Caco-2 (cell line): ENCODE measurements at regions not wholly inside any gene's neighbourhood (a gene's known extent, or its start where the extent isn't known, plus 50 kb on each side); places are given as distances from the start of the nearest gene placed in this dataset.

Experiments used
- BruUV-seq: library from RNA; stranded (reverse); fragments of 400-500 nt; replicated peaks from 2 replicates; lab custom pipeline; 2021; lab: Mats Ljungman, UMichigan
- CTCF ChIA-PET: fragments of 300-600 bp; sonication (Branson Sonifier 250); formaldehyde crosslinking; loops from one replicate; lab custom pipeline; 2022; ENCODE audit warnings: antibody characterized with exemption; lab: Charles Lee
- POLR2A ChIA-PET: fragments of 300-600 bp; sonication (Branson Sonifier 250); formaldehyde crosslinking; loops from one replicate; lab custom pipeline; 2022; ENCODE audit warnings: antibody characterized with exemption; lab: Charles Lee
- DNase-seq, 2 experiments: peaks; one replicate each; pipeline versions ENCODE4 v3.0.0 to v3.0.0-alpha.2; 2020 to 2022
- H3K27me3 ChIP-seq: replicated peaks from 2 replicates; pipeline ENCODE4 v1.6.0; 2011; ENCODE audit warnings: low read length; ENCODE audit not compliant: control insufficient read depth, insufficient read depth
- H3K36me3 ChIP-seq: 2 replicates; pipeline ENCODE4 v1.5.1; 2011; ENCODE audit warnings: low read length; ENCODE audit not compliant: control insufficient read depth, insufficient read depth
- H3K4me1 ChIP-seq: fragments of 250-450 bp; sonication (Bioruptor Pico); 2 replicates; pipeline ENCODE4 v1.5.1; 2020; ENCODE audit warnings: mild to moderate bottlenecking
- H3K4me3 ChIP-seq: 2 replicates; pipeline ENCODE4 v1.5.1; 2011; ENCODE audit warnings: low read depth, mild to moderate bottlenecking, control low read depth, low read length
- H3K9me3 ChIP-seq: fragments of 250-450 bp; sonication (Bioruptor Pico); 2 replicates; pipeline ENCODE4 v1.5.1; 2020; ENCODE audit warnings: mild to moderate bottlenecking, moderate library complexity
- H3K27ac Mint-ChIP-seq: one replicate; pipeline ENCODE4 v1.8.0; 2022; ENCODE audit warnings: mixed read lengths; ENCODE audit not compliant: unreplicated experiment
- H3K27me3 Mint-ChIP-seq: one replicate; pipeline ENCODE4 v1.8.0; 2022; ENCODE audit warnings: mixed read lengths; ENCODE audit not compliant: insufficient read depth, unreplicated experiment
- H3K36me3 Mint-ChIP-seq: one replicate; pipeline ENCODE4 v1.8.0; 2022; ENCODE audit warnings: mild to moderate bottlenecking, mixed read lengths; ENCODE audit not compliant: insufficient read depth, unreplicated experiment
- H3K4me1 Mint-ChIP-seq: one replicate; pipeline ENCODE4 v1.8.0; 2022; ENCODE audit warnings: low read depth, mixed read lengths; ENCODE audit not compliant: unreplicated experiment
- H3K4me3 Mint-ChIP-seq: one replicate; pipeline ENCODE4 v1.8.0; 2022; ENCODE audit warnings: mild to moderate bottlenecking, moderate library complexity, mixed read lengths; ENCODE audit not compliant: unreplicated experiment
- H3K9me3 Mint-ChIP-seq: one replicate; pipeline ENCODE4 v1.8.0; 2022; ENCODE audit warnings: mixed read lengths; ENCODE audit not compliant: unreplicated experiment
- intact Hi-C: fragments of 100-400 bp; cut with micrococcal nuclease; formaldehyde crosslinking; loops from one replicate; pipeline ENCODE4 v1.10.0; 2022; ENCODE audit not compliant: unreplicated experiment
- TF ChIP-seq, protein P1 (sequence below), 2 experiments: fragments of 200-600 bp in 1 of 2; IDR thresholded peaks; 1 replicate in 1 of 2; 2 replicates in 1 of 2; pipeline versions ENCODE4 v1.5.1 to v1.8.0; 2011 to 2022; ENCODE audit warnings: antibody characterized with exemption in 1 of 2, control low read depth in 1 of 2, inconsistent platforms in 1 of 2, low read depth in 1 of 2, low read length in 1 of 2, mild to moderate bottlenecking in 1 of 2, moderate library complexity in 1 of 2; ENCODE audit not compliant: insufficient read depth in 1 of 2, severe bottlenecking in 1 of 2, unreplicated experiment in 1 of 2

DNA sequence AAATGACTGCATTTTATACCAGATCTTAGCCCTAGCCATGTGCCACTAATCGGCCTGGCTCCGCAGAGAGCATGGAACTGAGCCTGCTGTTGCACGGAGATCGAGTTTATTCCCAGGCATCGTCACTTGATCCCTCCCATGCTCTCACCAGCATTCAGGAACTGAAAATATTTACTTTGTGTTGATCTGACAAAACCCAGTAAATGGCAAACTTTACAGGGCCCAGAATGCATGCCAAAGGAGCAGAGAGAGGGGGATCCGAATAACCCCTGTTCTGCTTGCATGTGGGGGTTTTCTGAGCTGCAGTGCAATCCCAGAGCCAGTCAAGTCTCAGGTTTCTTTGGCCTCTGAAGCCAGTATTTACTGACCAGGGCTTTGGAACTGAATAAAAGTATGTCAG is 87.3 kb downstream of the GAS1 start:
- Histone ChIP-seq H3K4me3 (no peak overlapping the region), H3K36me3 (no peaks in the 10 kb centered on the region), H3K27me3 (no peaks in the 10 kb centered on the region), H3K4me1 (no peaks in the 10 kb centered on the region), H3K9me3 (no peaks in the 10 kb centered on the region)
- CTCF ChIA-PET, result no interaction called here
- BruUV-seq, result no TSS peak
- intact Hi-C loops, result no loop called here
- Mint-ChIP-seq H3K9me3 (no peaks in the 10 kb centered on the region), H3K4me1 (no peaks in the 10 kb centered on the region), H3K27me3 (no peaks in the 10 kb centered on the region), H3K4me3 (no peak overlapping the region), H3K27ac (no peak overlapping the region), H3K36me3 (no peaks in the 10 kb centered on the region)
- POLR2A ChIA-PET, result no interaction called here
- DNase-seq, result no peak
- TF ChIP-seq, protein P1, sequence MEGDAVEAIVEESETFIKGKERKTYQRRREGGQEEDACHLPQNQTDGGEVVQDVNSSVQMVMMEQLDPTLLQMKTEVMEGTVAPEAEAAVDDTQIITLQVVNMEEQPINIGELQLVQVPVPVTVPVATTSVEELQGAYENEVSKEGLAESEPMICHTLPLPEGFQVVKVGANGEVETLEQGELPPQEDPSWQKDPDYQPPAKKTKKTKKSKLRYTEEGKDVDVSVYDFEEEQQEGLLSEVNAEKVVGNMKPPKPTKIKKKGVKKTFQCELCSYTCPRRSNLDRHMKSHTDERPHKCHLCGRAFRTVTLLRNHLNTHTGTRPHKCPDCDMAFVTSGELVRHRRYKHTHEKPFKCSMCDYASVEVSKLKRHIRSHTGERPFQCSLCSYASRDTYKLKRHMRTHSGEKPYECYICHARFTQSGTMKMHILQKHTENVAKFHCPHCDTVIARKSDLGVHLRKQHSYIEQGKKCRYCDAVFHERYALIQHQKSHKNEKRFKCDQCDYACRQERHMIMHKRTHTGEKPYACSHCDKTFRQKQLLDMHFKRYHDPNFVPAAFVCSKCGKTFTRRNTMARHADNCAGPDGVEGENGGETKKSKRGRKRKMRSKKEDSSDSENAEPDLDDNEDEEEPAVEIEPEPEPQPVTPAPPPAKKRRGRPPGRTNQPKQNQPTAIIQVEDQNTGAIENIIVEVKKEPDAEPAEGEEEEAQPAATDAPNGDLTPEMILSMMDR (IDR thresholded peaks at IDR 0.05; ENCODE audit: insufficient read depth in 1 of 2, low read depth in 1 of 2, low read length in 1 of 2, severe bottlenecking in 1 of 2, unreplicated experiment in 1 of 2), result no peak

GRCh38 chr9:86859056-86859455 is 88.2 kb downstream of the GAS1 start:
- BruUV-seq, result no TSS peak

DNA sequence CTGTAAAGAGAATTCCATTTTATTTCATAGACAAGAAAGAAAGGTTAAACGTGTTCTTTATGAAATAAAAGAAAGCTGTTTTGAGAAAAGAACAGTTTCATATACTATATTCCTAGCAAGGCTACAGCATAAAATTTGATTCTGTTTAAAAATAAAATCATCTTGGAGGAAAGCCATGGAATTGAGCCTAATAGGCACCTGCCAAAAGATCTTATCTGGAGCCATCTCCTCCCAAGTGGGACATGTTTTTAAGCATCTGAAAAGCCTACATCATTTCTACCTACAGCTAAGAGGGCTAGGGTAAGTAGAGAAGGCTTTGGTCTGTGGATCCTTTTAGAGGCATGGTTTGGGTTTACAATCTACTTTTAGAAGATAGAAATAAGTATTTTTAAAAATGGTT is 89.3 kb downstream of the GAS1 start:
- Mint-ChIP-seq H3K4me1 (no peaks in the 10 kb centered on the region), H3K36me3 (no peaks in the 10 kb centered on the region), H3K9me3 (no peaks in the 10 kb centered on the region), H3K27me3 (no peaks in the 10 kb centered on the region), H3K4me3 (no peak overlapping the region), H3K27ac (no peak overlapping the region)
- intact Hi-C loops, result no loop called here
- Histone ChIP-seq H3K4me1 (no peaks in the 10 kb centered on the region), H3K36me3 (no peaks in the 10 kb centered on the region), H3K9me3 (no peaks in the 10 kb centered on the region), H3K27me3 (no peaks in the 10 kb centered on the region), H3K4me3 (no peak overlapping the region)
- no TSS peak for BruUV-seq
- DNase-seq, result no peak
- TF ChIP-seq, protein P1 (IDR thresholded peaks at IDR 0.05; ENCODE audit: insufficient read depth in 1 of 2, low read depth in 1 of 2, low read length in 1 of 2, severe bottlenecking in 1 of 2, unreplicated experiment in 1 of 2), result no peak
- ChIA-PET POLR2A (no interaction called here), CTCF (no interaction called here)

More at GRCh38 chr9:86859056-86859455, 88.2 kb downstream of the GAS1 start:
- POLR2A ChIA-PET, result no interaction called here
- no peaks in the 10 kb centered on the region for H3K4me1 Mint-ChIP-seq
- Histone ChIP-seq H3K4me3 (no peak overlapping the region), H3K27me3 (no peaks in the 10 kb centered on the region), H3K9me3 (no peaks in the 10 kb centered on the region), H3K4me1 (no peaks in the 10 kb centered on the region), H3K36me3 (no peaks in the 10 kb centered on the region)
- intact Hi-C loops, result no loop called here
- no peak overlapping the region for H3K27ac Mint-ChIP-seq
- no peak overlapping the region for H3K4me3 Mint-ChIP-seq
- no peaks in the 10 kb centered on the region for H3K9me3 Mint-ChIP-seq
- H3K36me3 Mint-ChIP-seq, result no peaks in the 10 kb centered on the region
- H3K27me3 Mint-ChIP-seq, result no peaks in the 10 kb centered on the region
- CTCF ChIA-PET, result no interaction called here
- TF ChIP-seq, protein P1 (IDR thresholded peaks at IDR 0.05; ENCODE audit: insufficient read depth in 1 of 2, low read depth in 1 of 2, low read length in 1 of 2, severe bottlenecking in 1 of 2, unreplicated experiment in 1 of 2), result no peak
- no peak for DNase-seq
